ENCODE measurements at regions not wholly inside any gene's neighbourhood (a gene's known extent, or its start where the extent isn't known, plus 50 kb on each side); places are given as distances from the start of the nearest gene placed in this dataset.
A peak's percentile ranks its signal among the peaks of the same experiment; 100 is the strongest.

GRCh38 chr6:153790048-153790447, 249.0 kb upstream of the OPRM1 start:
- Histone ChIP-seq H3K9me3 (no peaks in the 10 kb centered on the region), H3K27ac (no peak overlapping the region), H3K27me3 (no peaks in the 10 kb centered on the region), H3K36me3 (no peaks in the 10 kb centered on the region), H3K4me3 (no peak overlapping the region), H3K4me1 (no peaks in the 10 kb centered on the region)
- TF ChIP-seq, protein P1, sequence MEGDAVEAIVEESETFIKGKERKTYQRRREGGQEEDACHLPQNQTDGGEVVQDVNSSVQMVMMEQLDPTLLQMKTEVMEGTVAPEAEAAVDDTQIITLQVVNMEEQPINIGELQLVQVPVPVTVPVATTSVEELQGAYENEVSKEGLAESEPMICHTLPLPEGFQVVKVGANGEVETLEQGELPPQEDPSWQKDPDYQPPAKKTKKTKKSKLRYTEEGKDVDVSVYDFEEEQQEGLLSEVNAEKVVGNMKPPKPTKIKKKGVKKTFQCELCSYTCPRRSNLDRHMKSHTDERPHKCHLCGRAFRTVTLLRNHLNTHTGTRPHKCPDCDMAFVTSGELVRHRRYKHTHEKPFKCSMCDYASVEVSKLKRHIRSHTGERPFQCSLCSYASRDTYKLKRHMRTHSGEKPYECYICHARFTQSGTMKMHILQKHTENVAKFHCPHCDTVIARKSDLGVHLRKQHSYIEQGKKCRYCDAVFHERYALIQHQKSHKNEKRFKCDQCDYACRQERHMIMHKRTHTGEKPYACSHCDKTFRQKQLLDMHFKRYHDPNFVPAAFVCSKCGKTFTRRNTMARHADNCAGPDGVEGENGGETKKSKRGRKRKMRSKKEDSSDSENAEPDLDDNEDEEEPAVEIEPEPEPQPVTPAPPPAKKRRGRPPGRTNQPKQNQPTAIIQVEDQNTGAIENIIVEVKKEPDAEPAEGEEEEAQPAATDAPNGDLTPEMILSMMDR (IDR thresholded peaks at IDR 0.05) = no peak
- no peak for TF ChIP-seq POLR2A (IDR thresholded peaks at IDR 0.05)
- ATAC-seq = peak in 2 of 4 donors; percentile 50 to 78
- 60% methylated on average over 6 of the region's 7 CpGs for WGBS (ENCODE audit: insufficient coverage, low coverage, low lambda C conversion rate, missing lambda C conversion rate)
- DNase-seq = no peak
- intact Hi-C loops (cut with DNase I) = no loop called here

- Histone ChIP-seq H3K27ac (no peak overlapping the region), H3K9me3 (no peaks in the 10 kb centered on the region), H3K4me1 (no peaks in the 10 kb centered on the region), H3K36me3 (no peaks in the 10 kb centered on the region), H3K4me3 (no peak overlapping the region), H3K27me3 (no peaks in the 10 kb centered on the region)
- no peak for TF ChIP-seq POLR2A (IDR thresholded peaks at IDR 0.05)
- TF ChIP-seq, protein P1 (IDR thresholded peaks at IDR 0.05) = no peak
- no CpG with 5 or more reads among the region's 1 CpG for WGBS (ENCODE audit: insufficient coverage, low coverage, low lambda C conversion rate, missing lambda C conversion rate)
- intact Hi-C loops (cut with DNase I) = no loop called here
- ATAC-seq (no peak), DNase-seq (no peak)
Observed at GRCh38 chr6:153787341-153787606, 251.8 kb upstream of the OPRM1 start.

GRCh38 chr6:153781306-153781705, 257.7 kb upstream of the OPRM1 start:
- Histone ChIP-seq H3K4me1 (no peaks in the 10 kb centered on the region), H3K4me3 (no peak overlapping the region), H3K36me3 (no peaks in the 10 kb centered on the region), H3K27ac (no peak overlapping the region), H3K9me3 (no peaks in the 10 kb centered on the region), H3K27me3 (no peaks in the 10 kb centered on the region)
- intact Hi-C loops (cut with DNase I) = no loop called here
- TF ChIP-seq, protein P1 (IDR thresholded peaks at IDR 0.05) = no peak
- no peak for TF ChIP-seq POLR2A (IDR thresholded peaks at IDR 0.05)
- no peak for ATAC-seq
- no peak for DNase-seq
- 27% methylated on average over 1 of the region's 1 CpG for WGBS (ENCODE audit: insufficient coverage, low coverage, low lambda C conversion rate, missing lambda C conversion rate)

DNA sequence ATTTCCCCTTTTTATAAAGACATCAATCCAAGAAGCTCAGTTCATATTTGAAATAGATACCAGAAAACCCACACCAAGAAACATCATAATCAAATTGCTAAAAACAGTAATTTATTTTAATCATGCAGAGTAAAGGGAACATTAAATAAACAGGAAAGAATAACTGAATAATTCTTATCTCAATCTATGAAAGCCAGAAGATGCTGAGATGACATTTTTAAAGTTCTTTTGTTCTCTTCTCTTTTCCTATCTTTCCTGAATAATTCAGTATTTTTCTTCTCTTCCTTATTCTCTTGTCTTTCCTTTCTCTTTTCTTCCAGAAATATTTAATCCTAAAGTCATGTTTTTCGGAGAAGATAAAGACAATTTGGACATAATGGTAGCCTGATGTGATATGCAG, 259.0 kb upstream of the OPRM1 start:
- Histone ChIP-seq H3K4me3 (no peak overlapping the region), H3K4me1 (no peaks in the 10 kb centered on the region), H3K36me3 (no peaks in the 10 kb centered on the region), H3K27ac (no peak overlapping the region), H3K9me3 (no peaks in the 10 kb centered on the region), H3K27me3 (no peaks in the 10 kb centered on the region)
- no peak for ATAC-seq
- WGBS (ENCODE audit: insufficient coverage, low coverage, low lambda C conversion rate, missing lambda C conversion rate) = 33% methylated on average over 1 of the region's 1 CpG
- intact Hi-C loops (cut with DNase I) = no loop called here
- no peak for TF ChIP-seq POLR2A (IDR thresholded peaks at IDR 0.05)
- TF ChIP-seq, protein P1 (IDR thresholded peaks at IDR 0.05) = no peak
- DNase-seq = no peak

- no peak overlapping the region for H3K4me3 ChIP-seq
- no peaks in the 10 kb centered on the region for H3K36me3 ChIP-seq
- ATAC-seq (no peak), DNase-seq (no peak)
- H3K27me3 ChIP-seq = no peaks in the 10 kb centered on the region
- intact Hi-C loops (cut with DNase I) = no loop called here
- no peaks in the 10 kb centered on the region for H3K4me1 ChIP-seq
- 45% methylated on average over 2 of the region's 2 CpGs for WGBS (ENCODE audit: insufficient coverage, low coverage, low lambda C conversion rate, missing lambda C conversion rate)
- TF ChIP-seq, protein P1 (IDR thresholded peaks at IDR 0.05) = no peak
- no peak for TF ChIP-seq POLR2A (IDR thresholded peaks at IDR 0.05)
- H3K9me3 ChIP-seq = no peaks in the 10 kb centered on the region
- H3K27ac ChIP-seq = no peak overlapping the region
Observed at GRCh38 chr6:153778216-153778615, 260.8 kb upstream of the OPRM1 start.

Data from right lobe of liver (tissue), 6 donors.